Tibial nerve (tissue), 4 donors: ENCODE measurements at regions not wholly inside any gene's neighbourhood (a gene's known extent, or its start where the extent isn't known, plus 50 kb on each side); places are given as distances from the start of the nearest gene placed in this dataset.

Source experiments
- EP300 ChIP-seq, 2 donors: sonication (generic); formaldehyde crosslinking; IDR thresholded peaks; one replicate each; pipeline ENCODE4 v1.6.1; 2017; ENCODE audit warnings: antibody characterized with exemption in 2 of 2, mild to moderate bottlenecking in 1 of 2
- POLR2A ChIP-seq, 2 donors: fragments of 450-650 bp; IDR thresholded peaks; one replicate each; pipeline ENCODE4 v1.6.1; 2017; ENCODE audit warnings: antibody characterized with exemption in 2 of 2, mild to moderate bottlenecking in 2 of 2, moderate library complexity in 2 of 2
- TF ChIP-seq, protein P1 (sequence below), 5 experiments: fragments of 200-600 bp in 3 of 5; fragments of 450-650 bp in 2 of 5; sonication (generic) in 3 of 5; IDR thresholded peaks; one replicate each; pipeline ENCODE4 v1.5.1; 2016 to 2019; ENCODE audit warnings: antibody characterized with exemption in 5 of 5, mild to moderate bottlenecking in 3 of 5, moderate library complexity in 2 of 5

DNA sequence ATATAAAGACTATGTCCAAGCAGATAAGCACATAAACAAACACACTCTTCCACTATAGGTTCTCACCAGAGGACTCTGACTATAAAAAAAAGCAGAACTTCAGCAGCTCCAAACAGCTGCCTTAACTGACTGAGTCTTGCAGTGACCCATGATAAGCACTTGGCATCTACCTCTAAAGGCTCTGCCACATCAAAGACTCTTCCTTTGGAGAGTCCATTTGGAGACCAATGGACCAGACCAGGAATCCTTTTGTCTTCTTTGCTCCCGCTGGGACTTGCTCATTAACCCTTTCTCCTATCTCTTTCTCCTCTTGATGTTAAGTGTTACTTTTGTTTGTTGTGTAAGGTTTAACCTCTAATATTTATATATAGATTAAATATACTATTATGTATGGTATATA, 424.1 kb downstream of the RSL24D1 start:
- TF ChIP-seq, protein P1, sequence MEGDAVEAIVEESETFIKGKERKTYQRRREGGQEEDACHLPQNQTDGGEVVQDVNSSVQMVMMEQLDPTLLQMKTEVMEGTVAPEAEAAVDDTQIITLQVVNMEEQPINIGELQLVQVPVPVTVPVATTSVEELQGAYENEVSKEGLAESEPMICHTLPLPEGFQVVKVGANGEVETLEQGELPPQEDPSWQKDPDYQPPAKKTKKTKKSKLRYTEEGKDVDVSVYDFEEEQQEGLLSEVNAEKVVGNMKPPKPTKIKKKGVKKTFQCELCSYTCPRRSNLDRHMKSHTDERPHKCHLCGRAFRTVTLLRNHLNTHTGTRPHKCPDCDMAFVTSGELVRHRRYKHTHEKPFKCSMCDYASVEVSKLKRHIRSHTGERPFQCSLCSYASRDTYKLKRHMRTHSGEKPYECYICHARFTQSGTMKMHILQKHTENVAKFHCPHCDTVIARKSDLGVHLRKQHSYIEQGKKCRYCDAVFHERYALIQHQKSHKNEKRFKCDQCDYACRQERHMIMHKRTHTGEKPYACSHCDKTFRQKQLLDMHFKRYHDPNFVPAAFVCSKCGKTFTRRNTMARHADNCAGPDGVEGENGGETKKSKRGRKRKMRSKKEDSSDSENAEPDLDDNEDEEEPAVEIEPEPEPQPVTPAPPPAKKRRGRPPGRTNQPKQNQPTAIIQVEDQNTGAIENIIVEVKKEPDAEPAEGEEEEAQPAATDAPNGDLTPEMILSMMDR (IDR thresholded peaks at IDR 0.05) = no peak
- TF ChIP-seq POLR2A (IDR thresholded peaks at IDR 0.05) (no peak), EP300 (IDR thresholded peaks at IDR 0.05) (no peak)
